ENCODE measurements at regions not wholly inside any gene's neighbourhood (a gene's known extent, or its start where the extent isn't known, plus 50 kb on each side); places are given as distances from the start of the nearest gene placed in this dataset.
"Not testable (repeated sequence)": the region's sequence is repeated elsewhere in the genome, so short reads cannot be mapped to it uniquely, and the experiment has no call there.

DNA sequence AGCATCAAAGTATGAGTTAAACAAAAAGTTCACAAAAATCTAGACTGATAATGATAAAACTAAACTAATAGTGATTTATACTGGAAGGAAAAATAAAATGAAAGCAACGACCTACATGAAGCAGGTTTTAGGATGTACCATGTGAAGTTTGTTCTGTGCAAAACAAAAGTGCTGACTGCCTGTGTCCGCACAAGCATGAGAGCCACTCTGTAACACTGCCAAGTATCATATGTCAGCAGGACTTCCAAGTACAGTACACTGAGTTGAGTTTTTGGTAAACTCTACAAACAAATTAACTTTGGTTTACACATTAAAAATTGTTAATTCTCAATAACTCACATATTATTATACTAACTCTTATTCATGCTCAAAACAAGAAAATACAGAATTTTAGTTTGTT, 459.0 kb downstream of the PDGFC start:
- Histone ChIP-seq H3K36me3 (no peaks in the 10 kb centered on the region), H3K9me3 (no peaks in the 10 kb centered on the region), H3K4me1 (no peaks in the 10 kb centered on the region), H3K27me3 (no peaks in the 10 kb centered on the region), H3K27ac (no peak overlapping the region), H3K4me3 (no peak overlapping the region)
- FAIRE-seq (no peak), DNase-seq (no peak), ATAC-seq (peak in 1 of 4 donors; percentile 37)
- 36% methylated on average over 2 of the region's 2 CpGs for WGBS, 2 donors
- intact Hi-C loops (cut with DNase I) = no loop called here
- TF ChIP-seq, protein P1, sequence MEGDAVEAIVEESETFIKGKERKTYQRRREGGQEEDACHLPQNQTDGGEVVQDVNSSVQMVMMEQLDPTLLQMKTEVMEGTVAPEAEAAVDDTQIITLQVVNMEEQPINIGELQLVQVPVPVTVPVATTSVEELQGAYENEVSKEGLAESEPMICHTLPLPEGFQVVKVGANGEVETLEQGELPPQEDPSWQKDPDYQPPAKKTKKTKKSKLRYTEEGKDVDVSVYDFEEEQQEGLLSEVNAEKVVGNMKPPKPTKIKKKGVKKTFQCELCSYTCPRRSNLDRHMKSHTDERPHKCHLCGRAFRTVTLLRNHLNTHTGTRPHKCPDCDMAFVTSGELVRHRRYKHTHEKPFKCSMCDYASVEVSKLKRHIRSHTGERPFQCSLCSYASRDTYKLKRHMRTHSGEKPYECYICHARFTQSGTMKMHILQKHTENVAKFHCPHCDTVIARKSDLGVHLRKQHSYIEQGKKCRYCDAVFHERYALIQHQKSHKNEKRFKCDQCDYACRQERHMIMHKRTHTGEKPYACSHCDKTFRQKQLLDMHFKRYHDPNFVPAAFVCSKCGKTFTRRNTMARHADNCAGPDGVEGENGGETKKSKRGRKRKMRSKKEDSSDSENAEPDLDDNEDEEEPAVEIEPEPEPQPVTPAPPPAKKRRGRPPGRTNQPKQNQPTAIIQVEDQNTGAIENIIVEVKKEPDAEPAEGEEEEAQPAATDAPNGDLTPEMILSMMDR (IDR thresholded peaks at IDR 0.05) = no peak

DNA sequence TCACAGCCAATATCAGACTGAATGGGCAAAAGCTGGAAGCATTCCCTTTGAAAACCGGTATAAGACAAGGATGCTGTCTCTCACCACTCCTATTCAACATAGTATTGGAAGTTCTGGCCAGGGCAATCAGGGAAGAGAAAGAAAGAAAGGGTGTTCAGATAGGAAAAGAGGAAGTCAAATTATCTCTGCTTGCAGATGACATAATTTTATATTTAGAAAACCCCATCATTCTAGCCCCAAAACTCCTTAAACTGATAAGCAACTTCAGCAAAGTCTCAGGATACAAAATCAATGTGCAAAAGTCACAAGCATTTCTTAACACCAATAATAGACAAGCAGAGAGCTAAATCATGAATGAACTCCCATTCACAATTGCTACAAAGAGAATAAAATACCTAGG, 461.7 kb downstream of the PDGFC start:
- H3K27ac ChIP-seq; H3K27me3 ChIP-seq; H3K9me3 ChIP-seq; H3K4me1 ChIP-seq; H3K36me3 ChIP-seq; H3K4me3 ChIP-seq; ATAC-seq; FAIRE-seq; DNase-seq; intact Hi-C loops (cut with DNase I): not testable (repeated sequence)
- WGBS, 2 donors = 85 to 93% methylated on average over 1 of the region's 1 CpG

DNA sequence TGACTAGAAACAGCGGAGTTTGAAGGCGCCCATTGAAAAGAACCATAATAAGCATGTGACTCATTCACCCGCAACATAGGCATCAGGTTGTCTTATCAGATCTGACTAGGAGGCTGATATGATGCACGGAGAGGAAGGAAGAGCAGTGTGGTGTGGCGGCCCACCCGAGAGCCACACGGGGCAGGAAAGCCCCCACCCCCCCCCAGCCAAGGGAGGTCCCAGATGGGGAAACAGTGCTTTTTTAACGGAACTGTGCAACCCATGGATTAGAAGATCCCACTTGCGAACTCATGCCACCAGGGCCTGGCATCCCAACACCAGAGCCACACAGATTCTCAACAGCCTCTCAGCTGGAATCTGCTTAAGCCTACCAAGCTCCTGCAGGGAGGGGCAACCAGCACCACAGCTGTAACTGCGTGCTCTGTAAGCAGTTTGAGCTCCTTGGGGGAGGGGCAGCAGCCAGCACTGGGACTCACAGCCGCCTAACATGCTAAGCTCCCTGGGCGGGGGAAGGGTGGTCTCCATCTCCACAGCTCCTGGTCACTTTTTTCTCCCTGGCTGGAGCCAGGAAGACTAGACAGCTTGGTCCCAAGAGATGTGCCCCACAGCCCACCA, 466.2 kb downstream of the PDGFC start:
- no peak overlapping the region for H3K4me3 ChIP-seq
- WGBS, 2 donors = 76 to 88% methylated on average over 12 of the region's 12 CpGs

DNA sequence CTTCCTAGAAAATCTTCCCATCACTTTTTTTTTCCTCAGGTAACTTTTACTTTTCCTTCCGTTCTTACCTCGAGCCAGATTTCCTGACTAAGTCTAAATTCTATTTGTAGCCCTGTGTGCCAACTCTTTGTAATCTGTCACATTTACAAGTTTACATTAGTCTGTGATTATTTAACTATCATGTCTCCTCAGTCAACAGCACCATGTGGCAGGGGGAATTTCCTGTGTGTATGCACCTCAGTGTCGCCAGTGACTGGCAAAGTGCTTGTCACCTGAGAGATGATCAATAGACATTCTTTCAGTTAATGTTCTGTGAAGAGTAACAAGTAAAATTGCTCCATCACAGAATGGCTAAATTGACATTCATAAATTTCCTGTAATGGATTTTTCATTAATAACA, 468.5 kb downstream of the PDGFC start:
- TF ChIP-seq, protein P1 (IDR thresholded peaks at IDR 0.05) = no peak
- 21 to 23% methylated on average over 3 of the region's 3 CpGs for WGBS, 2 donors
- no peak overlapping the region for H3K27ac ChIP-seq
- no peaks in the 10 kb centered on the region for H3K27me3 ChIP-seq
- intact Hi-C loops (cut with DNase I) = no loop called here
- no peak for FAIRE-seq
- no peaks in the 10 kb centered on the region for H3K9me3 ChIP-seq
- ATAC-seq = peak in 2 of 4 donors; percentile 43 to 47
- no peak for DNase-seq
- H3K4me1 ChIP-seq = no peaks in the 10 kb centered on the region
- H3K36me3 ChIP-seq = no peaks in the 10 kb centered on the region
- no peak overlapping the region for H3K4me3 ChIP-seq

More for the DNA sequence above, 466.2 kb downstream of the PDGFC start:
- TF ChIP-seq, protein P1 (IDR thresholded peaks at IDR 0.05) = no peak
- DNase-seq (peak in 1 of 6 donors; percentile 28), ATAC-seq (no peak), FAIRE-seq (no peak)
- H3K36me3 ChIP-seq = no peaks in the 10 kb centered on the region
- no peaks in the 10 kb centered on the region for H3K4me1 ChIP-seq
- no peaks in the 10 kb centered on the region for H3K27me3 ChIP-seq
- no peak overlapping the region for H3K27ac ChIP-seq
- intact Hi-C loops (cut with DNase I) = no loop called here
- H3K9me3 ChIP-seq = no peaks in the 10 kb centered on the region

DNA sequence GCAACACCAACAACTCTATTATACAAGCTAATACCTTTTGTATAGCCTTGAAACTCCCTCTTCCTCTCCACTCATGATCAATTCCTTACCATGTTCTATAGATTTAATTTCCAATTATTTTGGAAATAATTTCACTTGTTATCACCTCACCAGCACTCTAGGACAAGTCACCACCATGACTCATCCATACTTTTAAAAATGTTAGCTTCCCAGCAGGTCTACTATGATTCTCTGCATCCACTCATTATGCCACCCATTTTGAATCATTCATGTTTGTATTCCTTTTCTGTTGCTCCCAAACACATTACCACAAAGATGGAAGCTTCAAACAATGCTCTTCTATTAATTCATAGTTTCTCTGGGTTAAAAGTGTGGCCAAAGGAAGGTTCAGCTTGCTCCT, 469.6 kb downstream of the PDGFC start:
- H3K9me3 ChIP-seq = no peaks in the 10 kb centered on the region
- intact Hi-C loops (cut with DNase I) = no loop called here
- FAIRE-seq = no peak

More for the DNA sequence above, 469.6 kb downstream of the PDGFC start:
- TF ChIP-seq, protein P1 (IDR thresholded peaks at IDR 0.05) = no peak
- no peaks in the 10 kb centered on the region for H3K36me3 ChIP-seq
- no peak for ATAC-seq
- no peak overlapping the region for H3K4me3 ChIP-seq
- H3K4me1 ChIP-seq = no peaks in the 10 kb centered on the region
- DNase-seq = no peak
- H3K27ac ChIP-seq = no peak overlapping the region
- no peaks in the 10 kb centered on the region for H3K27me3 ChIP-seq
